ENCODE measurements at regions not wholly inside any gene's neighbourhood (a gene's known extent, or its start where the extent isn't known, plus 50 kb on each side); places are given as distances from the start of the nearest gene placed in this dataset.

GRCh38 chr3:72032441-72033135 is 247.6 kb upstream of the PROK2 start (continued):
- TF ChIP-seq NRF1 (IDR thresholded peaks at IDR 0.05; ENCODE audit: low read depth, low read length) (no peak), CBX5 (IDR thresholded peaks at IDR 0.05; ENCODE audit: low read depth, low read length) (no peak), RFX5 (IDR thresholded peaks at IDR 0.05; ENCODE audit: borderline replicate concordance, low read depth, low read length) (no peak), MAFK (IDR thresholded peaks at IDR 0.05; ENCODE audit: low read depth, low read length) (no peak), EP300 (IDR thresholded peaks at IDR 0.05; ENCODE audit: borderline replicate concordance in 1 of 2, low read depth in 2 of 2, low read length in 2 of 2) (no peak), POLR2AphosphoS5 (IDR thresholded peaks at IDR 0.05; ENCODE audit: low read depth, low read length) (no peak)

Measured in H1 (cell line).